Mammary epithelial cell (primary cell): ENCODE measurements at regions not wholly inside any gene's neighbourhood (a gene's known extent, or its start where the extent isn't known, plus 50 kb on each side); places are given as distances from the start of the nearest gene placed in this dataset.

ENCODE experiments used
- CTCF ChIP-seq, 2 donors: IDR thresholded peaks in 1 of 2; conservative IDR thresholded peaks in 1 of 2; 2 replicates each; pipeline ENCODE4 v1.5.1; 2011 to 2012; ENCODE audit warnings: inconsistent platforms in 2 of 2, low read length in 2 of 2, mild to moderate bottlenecking in 2 of 2, control low read depth in 1 of 2, low read depth in 1 of 2; ENCODE audit not compliant: insufficient read depth in 1 of 2; ENCODE audit errors: extremely low read depth in 1 of 2
- EZH2 ChIP-seq: IDR thresholded peaks from 2 replicates; pipeline ENCODE4 v1.6.1; 2012; ENCODE audit warnings: low read length, inconsistent platforms, borderline replicate concordance

GRCh38 chr12:75888874-75889613 lies 142.5 kb downstream of the PHLDA1 start:
- TF ChIP-seq CTCF (conservative IDR thresholded peaks at IDR 0.05 in 1 of 2, IDR thresholded peaks at IDR 0.05 in 1 of 2; ENCODE audit: extremely low read depth in 1 of 2, insufficient read depth in 1 of 2, low read depth in 1 of 2, low read length in 2 of 2) (no peak), EZH2 (no peak)
